ENCODE measurements at regions not wholly inside any gene's neighbourhood (a gene's known extent, or its start where the extent isn't known, plus 50 kb on each side); places are given as distances from the start of the nearest gene placed in this dataset.
A peak's percentile ranks its signal among the peaks of the same experiment; 100 is the strongest.
"Not testable (repeated sequence)": the region's sequence is repeated elsewhere in the genome, so short reads cannot be mapped to it uniquely, and the experiment has no call there.

GRCh38 chr5:110865400-110866094 lies 126.7 kb downstream of the SLC25A46 start:
- TF ChIP-seq CTCF (IDR thresholded peaks at IDR 0.05), result peak; percentile 28
- ChIA-PET POLR2A (no interaction called here), CTCF (interaction anchor here (0.9 kb wide), 1 partner anchor 109 kb away, joined by 3 read pairs; no protein-coding TSS in a partner anchor)
- intact Hi-C loops (cut with micrococcal nuclease), result no loop called here
- DNase-seq, result peak; percentile 16
- no peak overlapping the region for H3K27ac Mint-ChIP-seq
- no peak for ATAC-seq
- no peak overlapping the region for H3K4me3 Mint-ChIP-seq
- H3K27me3 Mint-ChIP-seq, result peaks cover 8% of the 10 kb centered on the region
- no peaks in the 10 kb centered on the region for H3K4me1 Mint-ChIP-seq (ENCODE audit: low read depth)
- no peaks in the 10 kb centered on the region for H3K36me3 Mint-ChIP-seq (ENCODE audit: low read depth)
- no peaks in the 10 kb centered on the region for H3K9me3 Mint-ChIP-seq

GRCh38 chr5:110869927-110870326 lies 131.1 kb downstream of the SLC25A46 start:
- DNase-seq (no peak), ATAC-seq (no peak)
- POLR2A ChIA-PET, result no interaction called here
- H3K9me3 Mint-ChIP-seq, result no peaks in the 10 kb centered on the region
- peaks cover 3% of the 10 kb centered on the region for H3K27me3 Mint-ChIP-seq
- intact Hi-C loops (cut with micrococcal nuclease), result no loop called here
- no peak overlapping the region for H3K27ac Mint-ChIP-seq
- no peak overlapping the region for H3K4me3 Mint-ChIP-seq
- H3K4me1 Mint-ChIP-seq (ENCODE audit: low read depth), result no peaks in the 10 kb centered on the region
- TF ChIP-seq CTCF (IDR thresholded peaks at IDR 0.05), result no peak
- CTCF ChIA-PET, result interaction anchor here (0.6 kb wide), 1 partner anchor 16 kb away, joined by 3 read pairs; no protein-coding TSS in a partner anchor
- H3K36me3 Mint-ChIP-seq (ENCODE audit: low read depth), result no peaks in the 10 kb centered on the region

GRCh38 chr5:110872200-110872599 lies 133.4 kb downstream of the SLC25A46 start:
- Mint-ChIP-seq H3K36me3 (ENCODE audit: low read depth) (no peaks in the 10 kb centered on the region), H3K4me3 (no peak overlapping the region), H3K27me3 (no peaks in the 10 kb centered on the region), H3K27ac (no peak overlapping the region), H3K9me3 (no peaks in the 10 kb centered on the region), H3K4me1 (ENCODE audit: low read depth) (no peaks in the 10 kb centered on the region)
- ATAC-seq (no peak), DNase-seq (no peak)
- intact Hi-C loops (cut with micrococcal nuclease), result no loop called here
- POLR2A ChIA-PET, result no interaction called here
- no peak for TF ChIP-seq CTCF (IDR thresholded peaks at IDR 0.05)
- CTCF ChIA-PET, result no interaction called here

GRCh38 chr5:110872963-110873362 lies 134.2 kb downstream of the SLC25A46 start:
- ChIA-PET POLR2A (no interaction called here), CTCF (interaction anchor here (1.3 kb wide), 1 partner anchor 91 kb away, joined by 3 read pairs; no protein-coding TSS in a partner anchor)
- Mint-ChIP-seq H3K27ac (no peak overlapping the region), H3K4me3 (no peak overlapping the region), H3K36me3 (ENCODE audit: low read depth) (no peaks in the 10 kb centered on the region), H3K4me1 (ENCODE audit: low read depth) (no peaks in the 10 kb centered on the region), H3K9me3 (no peaks in the 10 kb centered on the region), H3K27me3 (no peaks in the 10 kb centered on the region)
- ATAC-seq (no peak), DNase-seq (no peak)
- intact Hi-C loops (cut with micrococcal nuclease), result no loop called here
- TF ChIP-seq CTCF (IDR thresholded peaks at IDR 0.05), result no peak

- H3K36me3 Mint-ChIP-seq (ENCODE audit: low read depth), result no peaks in the 10 kb centered on the region
Observed at GRCh38 chr5:110873773-110874437, 135.1 kb downstream of the SLC25A46 start.

GRCh38 chr5:110875115-110875514 lies 136.3 kb downstream of the SLC25A46 start:
- not testable (repeated sequence) for H3K27ac Mint-ChIP-seq, H3K27me3 Mint-ChIP-seq, H3K4me3 Mint-ChIP-seq

More at GRCh38 chr5:110873773-110874437, 135.1 kb downstream of the SLC25A46 start:
- no peaks in the 10 kb centered on the region for H3K27me3 Mint-ChIP-seq
- H3K4me3 Mint-ChIP-seq, result no peak overlapping the region
- ATAC-seq (no peak), DNase-seq (no peak)
- TF ChIP-seq CTCF (IDR thresholded peaks at IDR 0.05), result no peak
- POLR2A ChIA-PET, result no interaction called here
- intact Hi-C loops (cut with micrococcal nuclease), result no loop called here
- H3K9me3 Mint-ChIP-seq, result no peaks in the 10 kb centered on the region
- H3K27ac Mint-ChIP-seq, result no peak overlapping the region
- H3K4me1 Mint-ChIP-seq (ENCODE audit: low read depth), result no peaks in the 10 kb centered on the region
- CTCF ChIA-PET, result interaction anchor here (1.3 kb wide), 1 partner anchor 90 kb away, joined by 3 read pairs; no protein-coding TSS in a partner anchor

More at GRCh38 chr5:110875115-110875514, 136.3 kb downstream of the SLC25A46 start:
- DNase-seq; CTCF ChIA-PET; H3K9me3 Mint-ChIP-seq; POLR2A ChIA-PET; H3K4me1 Mint-ChIP-seq (ENCODE audit: low read depth); ATAC-seq; H3K36me3 Mint-ChIP-seq (ENCODE audit: low read depth); intact Hi-C loops (cut with micrococcal nuclease): not testable (repeated sequence)
